ENCODE measurements at regions not wholly inside any gene's neighbourhood (a gene's known extent, or its start where the extent isn't known, plus 50 kb on each side); places are given as distances from the start of the nearest gene placed in this dataset.
"Not testable (repeated sequence)": the region's sequence is repeated elsewhere in the genome, so short reads cannot be mapped to it uniquely, and the experiment has no call there.

DNA sequence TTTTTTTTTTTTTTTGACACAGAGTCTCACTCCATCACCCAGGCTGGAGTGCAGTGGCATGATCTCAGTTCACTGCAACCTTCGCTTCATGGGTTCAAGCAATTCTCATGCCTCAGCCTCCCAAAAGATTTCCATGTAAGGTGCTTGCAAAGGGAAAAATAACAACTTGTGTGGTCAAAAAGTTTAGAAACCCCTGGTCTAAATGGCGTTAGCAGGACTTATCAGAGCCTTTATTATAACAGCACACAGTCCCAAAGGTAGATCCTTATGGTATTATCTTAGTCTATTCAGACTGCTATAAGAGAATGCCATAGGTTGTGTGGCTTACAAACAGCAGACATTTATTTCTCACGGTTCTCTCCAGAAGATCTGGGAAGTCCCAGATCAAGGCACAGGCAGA, 135.0 kb downstream of the NPIPA8 start:
- H3K4me3 ChIP-seq (ENCODE audit: low read depth in 1 of 2, low read length in 2 of 2); H3K27me3 ChIP-seq (ENCODE audit: control insufficient read depth in 1 of 2, insufficient read depth in 2 of 2, low read length in 2 of 2); H3K4me1 ChIP-seq (ENCODE audit: insufficient read depth, low read length); H3K36me3 ChIP-seq (ENCODE audit: insufficient read depth, low read length); H3K27ac ChIP-seq (ENCODE audit: low read depth, low read length); H3K9ac ChIP-seq (ENCODE audit: low read length); H3K9me3 ChIP-seq (ENCODE audit: low read length): not testable (repeated sequence)

DNA sequence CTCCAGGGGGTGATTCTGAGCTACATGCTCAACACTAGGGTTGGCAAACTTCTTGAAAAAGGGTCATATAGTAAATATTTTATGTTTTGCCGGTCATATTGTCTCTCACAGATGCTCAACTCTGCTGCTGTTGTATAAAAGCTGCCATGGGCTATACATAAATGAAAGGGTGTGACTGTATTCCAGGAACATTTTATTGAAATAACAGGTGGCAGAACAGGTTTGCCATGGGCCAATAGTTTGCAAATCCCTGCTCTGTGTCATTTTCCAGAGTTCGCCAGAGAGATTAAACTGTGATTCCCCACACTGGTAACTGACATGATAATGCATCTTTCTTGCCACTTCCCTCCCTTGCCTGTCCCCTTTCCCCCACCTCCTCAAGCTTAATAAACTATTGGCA, 144.1 kb downstream of the NPIPA8 start:
- not testable (repeated sequence) for H3K4me1 ChIP-seq (ENCODE audit: insufficient read depth, low read length); H3K36me3 ChIP-seq (ENCODE audit: insufficient read depth, low read length); H3K4me3 ChIP-seq (ENCODE audit: low read depth in 1 of 2, low read length in 2 of 2); H3K27ac ChIP-seq (ENCODE audit: low read depth, low read length); H3K9me3 ChIP-seq (ENCODE audit: low read length); H3K9ac ChIP-seq (ENCODE audit: low read length); H3K27me3 ChIP-seq (ENCODE audit: control insufficient read depth in 1 of 2, insufficient read depth in 2 of 2, low read length in 2 of 2)

DNA sequence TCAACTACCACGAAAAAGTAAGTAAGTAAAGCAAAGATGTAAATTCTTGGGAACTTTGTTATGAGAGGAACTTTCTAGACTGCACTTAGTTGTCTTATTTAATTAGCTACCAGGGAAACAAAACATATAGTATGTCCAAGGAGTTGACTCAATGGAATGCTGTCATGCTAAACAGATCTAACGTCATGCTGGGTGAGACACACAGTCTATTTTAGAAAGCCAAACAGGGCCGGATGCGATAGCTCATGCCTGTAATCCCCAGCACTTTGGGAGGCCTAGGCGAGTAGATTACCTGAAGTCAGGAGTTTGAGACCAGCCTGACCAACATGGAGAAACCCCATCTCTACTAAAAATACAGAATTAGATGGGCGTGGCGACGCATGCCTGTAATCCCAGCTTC, 146.4 kb downstream of the NPIPA8 start:
- H3K4me3 ChIP-seq (ENCODE audit: low read depth in 1 of 2, low read length in 2 of 2); H3K9me3 ChIP-seq (ENCODE audit: low read length); H3K4me1 ChIP-seq (ENCODE audit: insufficient read depth, low read length); H3K27ac ChIP-seq (ENCODE audit: low read depth, low read length); H3K36me3 ChIP-seq (ENCODE audit: insufficient read depth, low read length); H3K27me3 ChIP-seq (ENCODE audit: control insufficient read depth in 1 of 2, insufficient read depth in 2 of 2, low read length in 2 of 2); H3K9ac ChIP-seq (ENCODE audit: low read length): not testable (repeated sequence)

DNA sequence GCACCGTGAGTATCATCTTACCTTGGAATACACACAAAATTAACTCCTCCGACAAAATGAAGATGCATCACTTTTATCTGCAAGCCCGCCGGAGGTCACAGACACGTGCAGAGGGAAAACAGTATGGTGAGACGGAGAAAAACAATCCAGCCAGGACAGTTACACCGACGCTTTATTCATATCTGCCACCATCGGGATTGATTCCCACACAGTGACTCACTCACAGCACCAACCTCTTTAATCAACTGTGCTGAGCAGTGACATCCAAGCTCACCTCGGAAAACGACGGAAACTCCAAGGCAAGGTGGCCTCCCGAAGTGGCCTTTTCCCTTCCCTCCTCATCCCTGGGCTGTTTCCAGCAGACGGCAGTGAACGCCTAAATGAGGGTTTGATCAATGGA, 151.8 kb downstream of the NPIPA8 start:
- H3K9me3 ChIP-seq (ENCODE audit: low read length); H3K36me3 ChIP-seq (ENCODE audit: insufficient read depth, low read length); H3K27ac ChIP-seq (ENCODE audit: low read depth, low read length); H3K4me1 ChIP-seq (ENCODE audit: insufficient read depth, low read length); H3K27me3 ChIP-seq (ENCODE audit: control insufficient read depth in 1 of 2, insufficient read depth in 2 of 2, low read length in 2 of 2); H3K9ac ChIP-seq (ENCODE audit: low read length); H3K4me3 ChIP-seq (ENCODE audit: low read depth in 1 of 2, low read length in 2 of 2): not testable (repeated sequence)

DNA sequence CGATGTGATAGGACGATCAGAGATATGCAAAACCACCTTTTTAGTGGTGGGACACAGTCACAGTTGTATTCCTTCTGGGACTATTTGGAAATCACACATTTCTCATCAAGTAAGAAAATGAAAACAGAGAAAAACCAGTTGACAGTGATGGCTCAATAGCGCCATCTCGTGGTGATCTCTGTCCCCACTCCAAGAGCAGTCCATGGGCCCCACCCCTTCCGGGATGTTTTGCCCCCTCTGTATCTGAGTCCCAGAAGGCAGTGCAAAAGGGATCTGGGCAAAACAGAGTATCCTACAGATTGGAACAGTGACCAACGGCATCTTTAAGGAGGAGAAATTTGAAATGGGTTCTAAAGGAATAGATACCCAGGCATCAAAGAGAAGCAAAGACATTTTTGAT, 155.5 kb downstream of the NPIPA8 start:
- not testable (repeated sequence) for H3K9me3 ChIP-seq (ENCODE audit: low read length); H3K27me3 ChIP-seq (ENCODE audit: control insufficient read depth in 1 of 2, insufficient read depth in 2 of 2, low read length in 2 of 2); H3K4me1 ChIP-seq (ENCODE audit: insufficient read depth, low read length); H3K27ac ChIP-seq (ENCODE audit: low read depth, low read length); H3K9ac ChIP-seq (ENCODE audit: low read length); H3K36me3 ChIP-seq (ENCODE audit: insufficient read depth, low read length); H3K4me3 ChIP-seq (ENCODE audit: low read depth in 1 of 2, low read length in 2 of 2)

DNA sequence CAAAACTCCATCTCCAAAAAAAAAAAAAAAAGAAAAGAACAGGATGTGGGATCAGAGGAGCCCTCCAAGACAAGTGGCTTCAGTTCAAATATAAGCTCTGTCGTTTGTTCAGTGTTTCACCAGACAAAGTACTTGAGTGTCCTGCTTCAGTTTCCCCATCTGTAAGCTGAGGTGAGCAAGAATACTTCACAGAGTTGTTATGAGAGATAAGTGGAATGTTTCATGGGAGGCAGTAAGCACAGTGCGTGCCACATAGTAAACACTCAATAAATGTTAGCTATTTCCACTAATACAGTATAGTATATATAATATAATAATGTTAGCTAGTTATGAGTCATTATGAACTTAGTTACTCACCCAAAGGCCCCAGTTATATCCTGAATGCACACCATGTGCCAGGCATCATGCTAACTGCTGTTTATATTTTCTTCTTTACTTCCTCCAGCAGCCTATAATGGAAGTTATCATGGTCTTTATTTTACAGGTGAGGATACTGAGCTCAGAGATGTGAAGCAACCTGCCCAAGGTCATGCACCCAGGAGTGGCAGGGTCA, 162.5 kb downstream of the NPIPA8 start:
- H3K9me3 ChIP-seq (ENCODE audit: low read length); H3K4me1 ChIP-seq (ENCODE audit: insufficient read depth, low read length); H3K9ac ChIP-seq (ENCODE audit: low read length); H3K36me3 ChIP-seq (ENCODE audit: insufficient read depth, low read length); H3K4me3 ChIP-seq (ENCODE audit: low read depth in 1 of 2, low read length in 2 of 2); H3K27ac ChIP-seq (ENCODE audit: low read depth, low read length); H3K27me3 ChIP-seq (ENCODE audit: control insufficient read depth in 1 of 2, insufficient read depth in 2 of 2, low read length in 2 of 2): not testable (repeated sequence)

DNA sequence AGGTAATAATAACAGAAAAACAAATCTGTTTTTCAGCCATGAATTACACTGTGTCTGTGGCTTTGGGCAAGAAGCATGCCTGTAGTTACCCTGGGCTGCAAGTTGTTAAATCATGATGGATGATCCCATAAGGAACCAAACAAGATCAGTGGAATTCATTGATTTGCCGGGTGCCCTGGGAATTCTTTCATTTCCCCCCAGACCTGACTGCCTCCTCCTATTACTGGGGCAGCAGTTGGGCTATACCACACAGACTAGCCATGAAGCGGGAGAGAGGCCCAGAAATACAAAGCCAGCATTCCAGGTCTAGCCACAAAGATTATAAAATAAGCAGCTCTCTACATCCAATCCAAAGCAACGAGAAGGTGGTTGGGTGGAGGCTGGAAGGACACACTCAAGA, 174.2 kb downstream of the NPIPA8 start:
- not testable (repeated sequence) for H3K36me3 ChIP-seq (ENCODE audit: insufficient read depth, low read length); H3K27me3 ChIP-seq (ENCODE audit: control insufficient read depth in 1 of 2, insufficient read depth in 2 of 2, low read length in 2 of 2); H3K27ac ChIP-seq (ENCODE audit: low read depth, low read length); H3K4me3 ChIP-seq (ENCODE audit: low read depth in 1 of 2, low read length in 2 of 2); H3K4me1 ChIP-seq (ENCODE audit: insufficient read depth, low read length); H3K9ac ChIP-seq (ENCODE audit: low read length); H3K9me3 ChIP-seq (ENCODE audit: low read length)

DNA sequence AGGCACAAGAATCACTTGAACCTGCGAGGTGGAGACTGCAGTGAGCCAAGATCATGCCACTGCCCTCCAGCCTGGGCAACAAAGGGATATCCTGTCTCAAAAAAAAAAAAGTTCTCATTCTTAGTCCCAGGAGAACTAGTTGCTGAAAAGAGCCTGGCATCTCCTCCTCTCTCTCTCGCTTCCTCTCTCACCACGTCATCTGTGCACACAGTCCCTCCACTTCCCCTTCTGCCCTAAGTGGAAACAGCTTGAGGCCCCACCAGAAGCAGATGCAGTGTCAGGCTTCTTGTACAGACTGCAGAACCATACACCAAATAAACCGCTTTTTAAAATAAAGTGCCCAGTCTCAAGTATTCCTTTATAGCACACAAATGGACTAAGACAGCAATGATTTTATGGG, 175.3 kb downstream of the NPIPA8 start:
- H3K9me3 ChIP-seq (ENCODE audit: low read length); H3K27me3 ChIP-seq (ENCODE audit: control insufficient read depth in 1 of 2, insufficient read depth in 2 of 2, low read length in 2 of 2); H3K36me3 ChIP-seq (ENCODE audit: insufficient read depth, low read length); H3K4me3 ChIP-seq (ENCODE audit: low read depth in 1 of 2, low read length in 2 of 2); H3K9ac ChIP-seq (ENCODE audit: low read length); H3K4me1 ChIP-seq (ENCODE audit: insufficient read depth, low read length); H3K27ac ChIP-seq (ENCODE audit: low read depth, low read length): not testable (repeated sequence)

DNA sequence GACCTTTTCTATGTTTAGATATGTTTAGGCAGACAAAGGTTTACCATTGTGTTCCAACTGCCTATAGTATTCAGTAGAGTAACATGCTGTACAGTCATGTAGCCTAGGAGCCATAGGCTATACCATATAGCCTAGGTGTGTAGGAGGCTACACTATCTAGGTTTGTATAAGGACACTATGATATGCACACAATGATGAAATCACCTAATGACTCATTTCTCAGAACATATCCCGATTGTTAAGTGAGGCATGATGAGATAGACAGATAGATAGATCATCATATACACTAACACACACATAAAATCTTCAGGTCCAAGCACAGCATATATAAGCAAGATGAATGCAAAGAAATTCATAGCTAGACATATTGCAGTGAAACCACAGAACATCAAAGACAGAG, 177.4 kb downstream of the NPIPA8 start:
- not testable (repeated sequence) for H3K36me3 ChIP-seq (ENCODE audit: insufficient read depth, low read length); H3K9ac ChIP-seq (ENCODE audit: low read length); H3K4me1 ChIP-seq (ENCODE audit: insufficient read depth, low read length); H3K9me3 ChIP-seq (ENCODE audit: low read length); H3K27ac ChIP-seq (ENCODE audit: low read depth, low read length); H3K27me3 ChIP-seq (ENCODE audit: control insufficient read depth in 1 of 2, insufficient read depth in 2 of 2, low read length in 2 of 2); H3K4me3 ChIP-seq (ENCODE audit: low read depth in 1 of 2, low read length in 2 of 2)

DNA sequence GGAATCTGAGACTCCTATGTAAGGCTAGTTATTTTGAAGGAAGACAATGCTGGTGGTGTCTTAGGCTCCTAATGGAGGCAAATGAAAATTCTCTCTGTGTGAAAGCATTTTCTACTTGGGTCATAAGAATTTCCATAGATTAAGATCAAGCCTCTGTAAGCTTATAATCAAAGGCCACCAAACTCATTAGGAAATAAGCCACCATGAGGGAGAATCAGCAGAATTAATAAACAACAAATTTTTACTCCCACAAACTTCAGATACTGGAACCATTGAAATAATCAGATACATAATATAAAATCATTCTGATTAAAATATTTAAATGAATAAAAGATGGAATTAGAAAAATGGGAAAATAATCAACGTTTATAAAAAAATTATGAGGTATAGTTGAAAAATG, 178.7 kb downstream of the NPIPA8 start:
- H3K9me3 ChIP-seq (ENCODE audit: low read length); H3K4me1 ChIP-seq (ENCODE audit: insufficient read depth, low read length); H3K27me3 ChIP-seq (ENCODE audit: control insufficient read depth in 1 of 2, insufficient read depth in 2 of 2, low read length in 2 of 2); H3K9ac ChIP-seq (ENCODE audit: low read length); H3K27ac ChIP-seq (ENCODE audit: low read depth, low read length); H3K36me3 ChIP-seq (ENCODE audit: insufficient read depth, low read length); H3K4me3 ChIP-seq (ENCODE audit: low read depth in 1 of 2, low read length in 2 of 2): not testable (repeated sequence)

DNA sequence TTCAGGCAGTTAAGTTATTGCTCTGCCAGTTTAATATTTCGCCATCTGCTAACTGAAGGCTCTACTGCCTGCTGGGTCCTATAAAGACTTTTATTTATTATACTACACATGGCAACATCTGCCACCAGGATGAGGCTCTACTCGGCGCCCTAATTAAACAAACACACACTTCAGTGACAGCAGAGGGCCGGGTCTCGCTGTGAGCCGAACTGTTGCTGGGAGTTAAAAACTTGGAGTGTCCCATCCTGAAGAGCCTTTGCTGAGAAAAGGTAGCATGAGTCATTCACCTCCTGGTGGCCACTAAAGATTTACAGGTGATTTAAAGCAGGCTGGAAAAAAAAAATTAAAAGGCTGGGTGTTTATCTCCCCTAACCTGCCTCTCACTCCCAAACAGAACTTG, 183.7 kb downstream of the NPIPA8 start:
- H3K4me3 ChIP-seq (ENCODE audit: low read depth in 1 of 2, low read length in 2 of 2); H3K27me3 ChIP-seq (ENCODE audit: control insufficient read depth in 1 of 2, insufficient read depth in 2 of 2, low read length in 2 of 2); H3K4me1 ChIP-seq (ENCODE audit: insufficient read depth, low read length); H3K9ac ChIP-seq (ENCODE audit: low read length); H3K9me3 ChIP-seq (ENCODE audit: low read length); H3K36me3 ChIP-seq (ENCODE audit: insufficient read depth, low read length); H3K27ac ChIP-seq (ENCODE audit: low read depth, low read length): not testable (repeated sequence)

DNA sequence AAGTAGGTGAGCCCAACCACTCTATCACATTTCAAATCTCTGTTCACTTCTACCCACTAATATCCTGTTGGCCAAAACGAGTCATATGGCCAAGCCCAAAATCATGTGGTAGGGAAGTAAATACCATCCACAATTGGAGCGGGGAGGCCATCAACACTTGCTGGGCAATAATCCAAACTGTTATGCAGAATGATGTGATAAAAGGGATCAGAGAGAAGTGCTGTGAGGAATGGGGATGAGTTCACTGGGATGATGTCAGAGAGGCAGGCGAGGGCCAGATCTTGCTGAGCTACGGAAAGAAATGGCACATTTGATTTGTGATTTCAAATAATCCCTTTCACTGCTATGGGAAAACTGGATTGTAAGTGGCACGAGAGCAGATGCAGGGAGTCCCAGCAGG, 188.4 kb downstream of the NPIPA8 start:
- H3K36me3 ChIP-seq (ENCODE audit: insufficient read depth, low read length); H3K4me1 ChIP-seq (ENCODE audit: insufficient read depth, low read length); H3K9me3 ChIP-seq (ENCODE audit: low read length); H3K9ac ChIP-seq (ENCODE audit: low read length); H3K27me3 ChIP-seq (ENCODE audit: control insufficient read depth in 1 of 2, insufficient read depth in 2 of 2, low read length in 2 of 2); H3K4me3 ChIP-seq (ENCODE audit: low read depth in 1 of 2, low read length in 2 of 2); H3K27ac ChIP-seq (ENCODE audit: low read depth, low read length): not testable (repeated sequence)

All from muscle layer of colon (tissue), 2 donors.